Ascending aorta (tissue), 2 donors: ENCODE measurements at regions not wholly inside any gene's neighbourhood (a gene's known extent, or its start where the extent isn't known, plus 50 kb on each side); places are given as distances from the start of the nearest gene placed in this dataset.
"Not testable (repeated sequence)": the region's sequence is repeated elsewhere in the genome, so short reads cannot be mapped to it uniquely, and the experiment has no call there.

ENCODE experiments used
- DNase-seq, 2 donors: peaks; one replicate each; pipeline ENCODE4 v3.0.0-alpha.2; 2019; ENCODE audit warnings: low spot score in 2 of 2
- H3K27ac ChIP-seq, 2 donors: fragments of 200-600 bp; sonication (generic); one replicate each; pipeline ENCODE4 v1.5.1; 2016 to 2017; ENCODE audit warnings: mild to moderate bottlenecking in 1 of 2
- H3K27me3 ChIP-seq: fragments of 200-600 bp; sonication (generic); one replicate; pipeline ENCODE4 v1.5.1; 2017
- H3K36me3 ChIP-seq, 2 donors: fragments of 200-600 bp; sonication (generic); one replicate each; pipeline ENCODE4 v1.5.1; 2016
- H3K4me1 ChIP-seq, 2 donors: fragments of 200-600 bp; sonication (generic); one replicate each; pipeline ENCODE4 v1.5.1; 2016 to 2017; ENCODE audit warnings: mild to moderate bottlenecking in 1 of 2
- H3K4me3 ChIP-seq, 2 donors: fragments of 200-600 bp; sonication (generic); one replicate each; pipeline ENCODE4 v1.5.1; 2016 to 2017; ENCODE audit warnings: mild to moderate bottlenecking in 1 of 2
- H3K9me3 ChIP-seq, 2 donors: fragments of 200-600 bp; sonication (generic); one replicate each; pipeline ENCODE4 v1.5.1; 2016
- intact Hi-C: fragments of 100-400 bp; cut with DNase I; formaldehyde crosslinking; loops from one replicate; pipeline ENCODE4 v1.15.1; 2023
- TF ChIP-seq, protein P1 (sequence below), 3 experiments: fragments of 200-600 bp in 2 of 3; fragments of 450-650 bp in 1 of 3; sonication (generic) in 2 of 3; IDR thresholded peaks; one replicate each; pipeline ENCODE4 v1.5.1; 2016 to 2019; ENCODE audit warnings: antibody characterized with exemption in 3 of 3, mild to moderate bottlenecking in 1 of 3, moderate library complexity in 1 of 3

DNA sequence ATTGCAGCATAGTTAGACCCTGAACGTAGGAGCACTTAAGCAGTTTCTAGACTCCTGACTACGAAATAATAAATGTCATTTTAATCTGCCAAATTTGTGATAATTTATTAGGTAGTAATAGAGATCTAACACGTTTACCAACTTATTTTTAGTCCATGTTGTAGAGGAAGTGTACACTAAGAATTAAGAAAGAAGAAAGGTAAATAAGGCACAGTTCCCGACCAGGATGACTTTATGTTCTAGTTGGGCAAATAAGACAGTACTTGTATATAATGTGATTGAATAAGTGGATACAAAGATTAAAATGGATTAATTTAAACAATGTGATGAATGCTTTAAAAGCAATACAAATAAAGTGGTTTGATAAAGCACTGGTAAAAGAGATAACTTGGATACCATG is 1306.2 kb upstream of the PCDH20 start:
- Histone ChIP-seq H3K27ac (no peak overlapping the region), H3K36me3 (no peaks in the 10 kb centered on the region), H3K4me1 (no peaks in the 10 kb centered on the region), H3K27me3 (no peaks in the 10 kb centered on the region), H3K4me3 (no peak overlapping the region), H3K9me3 (peaks cover 0 to 5% of the 10 kb centered on the region in 2 donors)
- TF ChIP-seq, protein P1, sequence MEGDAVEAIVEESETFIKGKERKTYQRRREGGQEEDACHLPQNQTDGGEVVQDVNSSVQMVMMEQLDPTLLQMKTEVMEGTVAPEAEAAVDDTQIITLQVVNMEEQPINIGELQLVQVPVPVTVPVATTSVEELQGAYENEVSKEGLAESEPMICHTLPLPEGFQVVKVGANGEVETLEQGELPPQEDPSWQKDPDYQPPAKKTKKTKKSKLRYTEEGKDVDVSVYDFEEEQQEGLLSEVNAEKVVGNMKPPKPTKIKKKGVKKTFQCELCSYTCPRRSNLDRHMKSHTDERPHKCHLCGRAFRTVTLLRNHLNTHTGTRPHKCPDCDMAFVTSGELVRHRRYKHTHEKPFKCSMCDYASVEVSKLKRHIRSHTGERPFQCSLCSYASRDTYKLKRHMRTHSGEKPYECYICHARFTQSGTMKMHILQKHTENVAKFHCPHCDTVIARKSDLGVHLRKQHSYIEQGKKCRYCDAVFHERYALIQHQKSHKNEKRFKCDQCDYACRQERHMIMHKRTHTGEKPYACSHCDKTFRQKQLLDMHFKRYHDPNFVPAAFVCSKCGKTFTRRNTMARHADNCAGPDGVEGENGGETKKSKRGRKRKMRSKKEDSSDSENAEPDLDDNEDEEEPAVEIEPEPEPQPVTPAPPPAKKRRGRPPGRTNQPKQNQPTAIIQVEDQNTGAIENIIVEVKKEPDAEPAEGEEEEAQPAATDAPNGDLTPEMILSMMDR (IDR thresholded peaks at IDR 0.05), result no peak
- intact Hi-C loops, result no loop called here
- DNase-seq, result no peak

GRCh38 chr13:62711948-62712347 is 1296.3 kb upstream of the PCDH20 start:
- H3K27ac ChIP-seq, H3K4me3 ChIP-seq, H3K4me1 ChIP-seq, intact Hi-C loops, H3K27me3 ChIP-seq, DNase-seq, H3K36me3 ChIP-seq, H3K9me3 ChIP-seq: not testable (repeated sequence)

DNA sequence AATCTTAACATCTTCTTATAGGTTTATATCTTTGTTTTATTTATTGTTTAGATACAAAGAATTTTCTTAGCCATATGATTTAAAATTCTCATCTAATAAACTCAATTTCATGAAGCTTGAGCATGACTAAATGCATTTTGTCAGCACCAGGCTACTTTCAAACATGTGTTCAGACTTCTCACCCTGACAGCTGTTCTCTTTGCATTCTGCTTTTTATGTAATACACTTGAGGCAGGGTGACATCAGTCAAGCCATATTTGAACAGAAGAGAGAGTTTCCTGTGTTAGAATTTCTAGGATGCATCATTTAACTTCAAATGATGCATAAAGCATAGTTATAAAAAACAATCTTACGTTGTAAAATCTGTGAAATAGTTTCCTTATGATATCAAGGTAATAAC is 1295.1 kb upstream of the PCDH20 start:
- Histone ChIP-seq H3K4me3 (no peak overlapping the region), H3K36me3 (no peaks in the 10 kb centered on the region), H3K4me1 (no peaks in the 10 kb centered on the region), H3K9me3 (no peaks in the 10 kb centered on the region), H3K27me3 (no peaks in the 10 kb centered on the region), H3K27ac (no peak overlapping the region)
- TF ChIP-seq, protein P1 (IDR thresholded peaks at IDR 0.05), result no peak
- DNase-seq, result no peak
- intact Hi-C loops, result no loop called here

DNA sequence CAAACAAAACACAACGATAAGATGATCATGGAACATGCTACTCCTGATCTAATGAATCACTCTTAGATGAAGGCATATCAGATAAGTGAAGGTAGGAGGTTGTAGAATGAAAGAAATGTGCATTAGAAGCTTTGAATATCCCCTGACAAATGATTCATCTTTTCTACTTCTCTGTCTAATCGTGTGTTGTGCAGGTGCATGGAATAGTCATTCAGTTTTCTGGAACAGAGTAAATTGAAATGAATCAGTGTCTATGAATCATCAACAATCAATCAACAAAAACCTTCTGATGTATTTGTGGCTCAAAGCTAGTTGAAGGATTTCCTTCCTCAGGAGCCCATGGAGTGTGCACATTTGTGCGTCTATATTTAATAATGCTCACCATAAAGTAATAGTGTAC is 1290.4 kb upstream of the PCDH20 start:
- Histone ChIP-seq H3K27me3 (no peaks in the 10 kb centered on the region), H3K4me1 (no peaks in the 10 kb centered on the region), H3K9me3 (no peaks in the 10 kb centered on the region), H3K36me3 (no peaks in the 10 kb centered on the region), H3K27ac (no peak overlapping the region), H3K4me3 (no peak overlapping the region)
- no peak for DNase-seq
- TF ChIP-seq, protein P1 (IDR thresholded peaks at IDR 0.05), result no peak
- intact Hi-C loops, result no loop called here

- TF ChIP-seq, protein P1 (IDR thresholded peaks at IDR 0.05), result no peak
- no peaks in the 10 kb centered on the region for H3K27me3 ChIP-seq
- intact Hi-C loops, result no loop called here
- DNase-seq, result no peak
- H3K4me3 ChIP-seq, result no peak overlapping the region
- H3K27ac ChIP-seq, result no peak overlapping the region
- H3K9me3 ChIP-seq, result no peaks in the 10 kb centered on the region
- H3K4me1 ChIP-seq, result no peaks in the 10 kb centered on the region
- H3K36me3 ChIP-seq, result no peaks in the 10 kb centered on the region
Observed at GRCh38 chr13:62704875-62705274, 1289.2 kb upstream of the PCDH20 start.

DNA sequence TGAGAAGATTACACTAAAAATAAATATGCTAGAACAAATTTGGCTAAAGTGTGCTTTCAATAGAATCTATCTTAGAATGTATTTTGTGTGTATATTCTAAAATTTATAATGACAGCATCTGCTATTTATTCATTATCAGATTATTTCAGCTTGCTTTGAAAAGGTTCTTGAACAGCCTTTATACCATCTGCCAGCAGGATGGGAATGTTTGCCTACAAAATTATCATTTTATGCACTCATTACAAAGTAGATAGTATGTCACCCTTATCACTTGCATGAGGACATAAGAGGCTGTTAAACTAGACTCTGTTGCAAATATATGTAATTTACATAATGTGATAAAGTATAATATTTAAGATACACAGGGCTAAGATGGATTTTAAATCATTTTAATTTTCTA is 1286.9 kb upstream of the PCDH20 start:
- TF ChIP-seq, protein P1 (IDR thresholded peaks at IDR 0.05), result no peak

More for the DNA sequence above, 1286.9 kb upstream of the PCDH20 start:
- H3K27me3 ChIP-seq, result no peaks in the 10 kb centered on the region
- H3K27ac ChIP-seq, result no peak overlapping the region
- DNase-seq, result no peak
- H3K9me3 ChIP-seq, result no peaks in the 10 kb centered on the region
- intact Hi-C loops, result no loop called here
- H3K4me1 ChIP-seq, result no peaks in the 10 kb centered on the region
- H3K36me3 ChIP-seq, result no peaks in the 10 kb centered on the region
- no peak overlapping the region for H3K4me3 ChIP-seq
